AG08396 (cell line): ENCODE measurements at regions not wholly inside any gene's neighbourhood (a gene's known extent, or its start where the extent isn't known, plus 50 kb on each side); places are given as distances from the start of the nearest gene placed in this dataset.

ENCODE experiments used
- DNase-seq: peaks from one replicate; pipeline ENCODE4 v3.0.0; 2012; ENCODE audit warnings: low spot score, mixed read lengths

DNA sequence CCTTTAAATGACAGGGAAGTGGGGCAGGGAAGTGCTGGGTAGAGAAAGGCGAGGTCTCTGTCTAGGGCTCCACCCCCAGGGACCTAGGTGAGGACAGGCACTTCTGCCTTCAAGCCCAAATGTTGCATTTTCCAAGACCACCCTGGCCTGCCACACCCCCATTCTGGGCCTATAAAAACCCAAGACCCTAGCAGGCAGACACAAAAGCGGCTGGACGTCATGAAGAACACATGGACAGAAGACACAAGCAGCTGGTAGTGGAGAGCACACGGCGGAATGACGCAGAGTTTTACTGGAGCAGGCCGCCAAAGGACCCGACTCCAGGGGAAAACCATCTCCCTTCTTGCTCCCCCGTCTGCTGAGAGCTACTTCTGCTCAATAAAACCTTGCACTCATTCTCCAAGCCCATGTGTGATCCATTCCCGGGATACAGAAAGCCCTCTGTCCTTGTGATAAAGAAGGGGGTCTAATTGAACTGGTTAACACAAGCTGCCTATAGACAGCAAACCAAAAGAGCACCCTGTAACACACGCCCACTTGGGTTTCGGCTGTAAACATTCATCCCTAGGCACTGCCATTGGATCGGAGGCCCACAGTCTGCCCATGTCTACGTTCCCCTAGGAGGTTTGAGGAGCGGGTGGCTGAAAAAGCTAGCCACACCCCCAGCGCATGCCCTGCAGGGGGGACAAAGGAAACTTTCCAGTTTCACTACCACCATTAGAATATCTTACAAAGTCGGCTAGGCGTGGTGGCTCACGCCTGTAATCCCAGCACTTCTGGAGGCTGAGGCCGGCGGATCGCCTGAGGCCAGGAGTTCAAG lies 622.2 kb upstream of the SALL1 start:
- DNase-seq = no peak

DNA sequence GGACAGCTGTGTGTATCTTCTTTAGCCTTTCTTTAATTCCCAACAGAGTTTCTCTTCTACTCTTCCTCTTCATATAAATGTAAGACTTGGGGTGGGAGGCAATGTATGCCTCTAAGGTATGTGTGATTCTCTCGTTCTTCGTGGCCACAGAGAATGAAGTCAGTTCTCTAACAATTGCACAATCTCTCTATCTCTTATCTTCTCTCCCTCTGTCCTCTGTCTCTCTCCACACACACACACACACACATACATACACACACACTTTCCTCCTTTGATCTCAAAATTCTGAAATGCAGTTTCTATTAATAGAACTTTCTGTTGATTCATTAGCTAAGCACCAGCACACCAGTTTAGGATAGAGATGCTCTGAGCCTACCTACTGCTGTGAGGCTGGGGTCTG lies 615.7 kb upstream of the SALL1 start:
- DNase-seq = no peak

DNA sequence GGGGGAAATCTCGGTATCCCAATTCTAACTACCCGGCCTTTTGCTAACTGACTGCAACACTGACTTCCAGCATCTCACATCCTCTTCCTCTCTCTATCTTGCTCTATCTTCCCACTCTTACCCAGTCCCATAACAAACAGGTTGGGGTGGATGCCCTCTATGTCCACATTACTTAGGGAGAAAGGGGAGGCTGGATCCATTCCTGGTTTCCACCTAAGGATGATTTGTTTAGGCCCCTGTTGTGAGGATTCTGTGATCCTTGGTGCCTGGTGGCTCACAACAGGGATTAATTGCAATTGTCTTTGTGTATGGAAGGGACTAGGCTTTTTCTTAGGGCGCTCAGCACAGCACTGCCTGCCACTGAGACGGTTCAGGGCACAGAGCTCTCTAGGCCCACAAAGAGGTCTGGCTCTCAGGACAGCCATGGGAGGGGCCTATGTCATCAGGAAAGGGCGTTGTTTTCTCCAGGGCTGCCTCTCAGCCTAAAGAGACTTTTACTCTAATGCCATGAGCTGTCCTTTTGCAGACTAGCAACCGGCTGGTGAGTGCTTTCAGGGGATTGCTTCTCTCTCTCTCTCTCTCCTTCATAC lies 612.1 kb upstream of the SALL1 start:
- DNase-seq = no peak

DNA sequence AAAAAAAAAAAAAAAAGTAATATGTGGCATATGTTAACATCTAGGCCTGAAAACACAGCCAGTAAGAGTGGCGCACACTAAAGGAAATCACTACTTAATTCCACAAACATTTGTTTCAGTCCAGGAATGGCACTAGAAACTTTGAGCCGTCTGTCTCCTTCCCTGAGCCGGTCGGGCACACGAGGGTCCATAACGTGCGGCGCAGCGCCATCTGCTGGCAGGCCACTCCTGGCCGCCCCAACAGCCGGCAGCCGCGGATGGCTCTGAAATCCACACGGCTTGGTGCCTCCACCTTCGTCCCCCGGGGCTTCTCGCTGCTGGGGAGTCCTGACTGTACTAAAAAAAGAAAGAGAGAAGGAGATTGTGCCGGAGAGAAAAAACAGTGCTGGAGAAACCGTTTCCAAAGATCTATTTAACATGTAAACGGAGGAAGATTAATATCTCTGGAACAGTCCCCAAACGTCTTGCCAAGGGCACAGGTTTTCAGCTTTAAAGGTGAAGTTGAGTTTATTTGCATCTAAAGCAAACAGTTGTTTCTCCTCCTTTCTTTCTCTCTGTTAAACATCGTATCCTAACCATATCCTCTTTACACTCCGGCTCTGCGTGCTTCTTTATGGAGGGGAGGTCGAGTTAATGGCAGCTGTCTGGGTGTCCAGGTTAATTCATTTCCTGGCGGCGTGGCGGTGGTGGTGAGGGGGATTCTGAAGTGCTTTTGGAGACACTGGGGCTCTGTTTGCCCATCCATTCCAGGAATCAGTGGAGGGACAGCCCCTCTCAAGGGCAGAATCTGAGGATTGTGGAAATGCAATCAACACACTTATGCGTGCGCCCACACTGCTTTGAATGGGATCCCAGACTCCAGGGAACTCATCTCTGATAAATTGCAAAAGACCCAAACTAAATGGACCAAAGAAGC lies 611.3 kb upstream of the SALL1 start:
- DNase-seq = peak; percentile 84

DNA sequence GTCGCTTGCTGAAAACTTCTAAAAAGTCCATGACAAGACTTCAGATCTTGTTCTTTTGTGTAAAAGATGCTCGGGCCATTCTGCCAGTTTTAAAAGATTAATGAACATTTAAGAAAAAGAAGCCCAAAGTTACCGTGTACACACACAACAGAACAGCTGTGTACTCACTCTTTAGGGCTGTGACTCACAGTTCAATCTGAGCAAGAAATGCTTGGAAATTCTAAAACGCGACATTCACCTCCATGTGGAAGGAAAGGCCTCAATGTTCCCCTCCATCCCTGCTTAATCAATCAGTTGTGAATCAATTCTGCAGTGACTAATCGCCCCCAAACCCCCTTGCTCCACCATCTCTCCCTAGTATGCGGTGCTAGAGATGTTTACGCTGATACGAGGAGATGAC lies 609.9 kb upstream of the SALL1 start:
- DNase-seq = no peak

DNA sequence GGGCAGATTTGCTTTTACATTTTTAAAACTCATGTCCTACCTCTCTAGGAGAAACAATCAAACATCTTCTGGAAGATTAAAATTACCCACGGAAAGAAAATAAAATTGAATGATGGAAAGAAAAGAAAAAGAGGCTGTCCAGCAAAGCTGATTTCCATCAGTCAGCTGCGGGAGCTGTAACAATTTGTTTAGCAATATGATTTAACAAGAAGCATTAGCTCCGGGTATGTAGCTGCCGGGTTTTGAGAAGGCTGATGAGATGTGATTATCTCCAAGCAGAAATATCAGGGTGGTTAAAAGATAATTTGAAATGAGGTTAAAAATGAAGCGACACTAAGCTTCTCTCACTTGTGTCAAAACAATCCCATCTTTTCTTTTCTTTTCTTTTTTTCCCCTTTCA lies 608.9 kb upstream of the SALL1 start:
- DNase-seq = no peak

DNA sequence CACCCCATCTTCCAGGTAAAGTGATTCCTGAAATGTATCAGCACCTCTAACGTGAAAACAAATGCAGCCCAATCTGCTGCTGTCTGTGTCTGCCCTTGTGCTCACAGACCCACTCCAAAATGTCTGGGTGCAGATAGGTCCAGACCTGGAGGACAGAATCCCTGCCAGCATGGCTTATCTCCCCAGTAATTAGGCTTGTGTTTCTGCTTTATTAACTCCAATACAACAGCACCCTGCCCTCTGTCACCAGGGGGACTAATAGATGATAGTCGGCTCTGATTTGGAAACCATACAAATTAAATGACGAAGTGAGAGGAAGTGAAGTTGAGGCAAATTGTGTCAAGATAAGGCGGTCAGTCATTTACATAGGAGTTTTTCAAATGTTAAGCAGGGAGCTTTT lies 608.3 kb upstream of the SALL1 start:
- no peak for DNase-seq

- no peak for DNase-seq
Measured at GRCh38 chr16:51757921-51758479, 606.9 kb upstream of the SALL1 start.

GRCh38 chr16:51757505-51757904 lies 606.4 kb upstream of the SALL1 start:
- no peak for DNase-seq

DNA sequence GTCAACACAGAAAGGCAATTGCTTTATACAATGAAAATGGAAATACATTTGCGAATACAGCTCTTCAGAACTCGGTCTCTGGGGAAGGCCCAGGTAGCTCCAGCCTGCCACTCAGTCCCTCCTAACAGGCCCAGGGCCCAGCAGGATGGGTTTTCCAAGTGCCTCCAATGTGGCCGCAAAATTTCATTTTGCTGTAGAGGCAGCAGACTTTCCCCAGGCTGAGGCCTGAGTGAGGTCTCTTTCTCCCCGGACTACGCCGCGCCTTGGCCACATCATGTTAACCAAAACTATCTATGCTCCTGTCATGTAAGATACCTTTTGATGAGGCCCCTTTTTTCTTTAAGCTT lies 606.0 kb upstream of the SALL1 start:
- DNase-seq = no peak

- no peak for DNase-seq
Measured at GRCh38 chr16:51756447-51757123, 605.5 kb upstream of the SALL1 start.

- DNase-seq = no peak
Measured at GRCh38 chr16:51755577-51756355, 604.7 kb upstream of the SALL1 start.

- no peak for DNase-seq
Measured at GRCh38 chr16:51755039-51755501, 604.0 kb upstream of the SALL1 start.

- no peak for DNase-seq
Measured at GRCh38 chr16:51753467-51754127, 602.5 kb upstream of the SALL1 start.

- no peak for DNase-seq
Measured at GRCh38 chr16:51752438-51752995, 601.4 kb upstream of the SALL1 start.

DNA sequence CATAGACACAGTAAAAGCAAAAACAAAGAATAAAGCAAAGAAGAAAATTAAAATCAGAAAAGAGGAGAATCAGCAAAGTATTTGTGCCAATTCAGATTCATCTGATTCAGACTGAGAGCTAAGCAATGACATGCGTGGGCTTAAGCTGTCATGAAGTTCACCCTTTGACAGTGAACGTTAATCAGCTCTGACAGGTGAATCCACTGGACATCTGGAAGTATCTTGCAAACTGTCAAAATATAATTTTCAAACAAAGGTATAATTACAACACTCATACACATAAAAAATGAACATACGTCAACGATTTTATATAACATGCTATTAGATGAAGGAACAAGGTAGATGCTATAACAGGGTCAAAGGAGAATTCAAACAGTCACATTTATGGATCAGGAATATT lies 596.3 kb upstream of the SALL1 start:
- no peak for DNase-seq

GRCh38 chr16:51734220-51734619 lies 583.1 kb upstream of the SALL1 start:
- DNase-seq = no peak

GRCh38 chr16:51733181-51733580 lies 582.1 kb upstream of the SALL1 start:
- DNase-seq = no peak

- DNase-seq = no peak
Measured at GRCh38 chr16:51731160-51731559, 580.1 kb upstream of the SALL1 start.

- DNase-seq = no peak
Measured at GRCh38 chr16:51723036-51723724, 572.1 kb upstream of the SALL1 start.
